Inflammatory macrophage treated with lipopolysaccharide for 1 hour (primary cell): ENCODE measurements at regions not wholly inside any gene's neighbourhood (a gene's known extent, or its start where the extent isn't known, plus 50 kb on each side); places are given as distances from the start of the nearest gene placed in this dataset.

Source experiments
- DNase-seq, 2 donors: peaks; one replicate each; pipeline ENCODE4 v3.0.0-alpha.2; 2020 to 2022

DNA sequence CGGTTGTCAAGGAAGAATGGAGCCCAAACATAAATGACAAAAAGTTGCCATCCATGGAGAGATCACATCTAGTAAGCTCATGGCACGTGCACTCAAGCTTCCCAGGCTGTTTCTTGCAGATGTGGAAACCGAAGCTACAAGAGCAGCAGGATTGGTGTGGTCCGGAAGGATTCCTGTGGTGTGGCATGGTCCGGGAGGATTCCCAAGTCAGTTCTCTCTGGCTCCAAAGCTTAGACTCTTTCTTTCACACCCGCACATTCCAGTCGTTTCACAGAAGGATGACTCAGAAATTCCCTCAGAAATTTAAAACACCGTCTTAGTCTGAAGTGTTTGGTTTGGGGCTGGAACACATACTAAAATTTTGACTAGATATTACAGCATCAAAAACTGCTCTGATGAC is 78.0 kb upstream of the DRD2 start:
- DNase-seq = no peak

GRCh38 chr11:113552271-113552670 is 77.1 kb upstream of the DRD2 start:
- DNase-seq = no peak

- DNase-seq = peak; percentile 77 to 94
These were observed 76.4 kb upstream of the DRD2 start for GRCh38 chr11:113551645-113552044.

- peak; percentile 69 to 95 for DNase-seq
These were observed 74.7 kb upstream of the DRD2 start for GRCh38 chr11:113549611-113550578.

GRCh38 chr11:113549061-113549460 is 73.9 kb upstream of the DRD2 start:
- DNase-seq = no peak

DNA sequence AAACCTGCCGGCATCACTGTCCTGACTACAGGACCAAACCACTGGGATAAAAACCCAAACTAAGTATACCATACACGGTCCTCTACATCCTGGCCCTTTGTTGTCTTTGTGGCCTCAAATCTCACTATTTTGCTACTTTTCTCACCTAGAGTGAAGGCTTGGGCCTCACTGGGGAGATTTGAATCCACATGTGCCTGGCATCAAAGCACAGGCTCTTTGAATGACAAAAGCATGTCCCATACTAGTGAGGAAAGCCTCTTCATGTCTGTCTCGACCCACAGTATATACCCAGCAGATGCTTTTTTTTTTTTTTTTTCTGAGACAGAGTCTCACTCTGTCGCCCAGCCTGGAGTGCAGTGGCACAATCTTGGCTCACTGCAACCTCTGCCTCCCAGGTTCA is 72.5 kb upstream of the DRD2 start:
- no peak for DNase-seq

DNA sequence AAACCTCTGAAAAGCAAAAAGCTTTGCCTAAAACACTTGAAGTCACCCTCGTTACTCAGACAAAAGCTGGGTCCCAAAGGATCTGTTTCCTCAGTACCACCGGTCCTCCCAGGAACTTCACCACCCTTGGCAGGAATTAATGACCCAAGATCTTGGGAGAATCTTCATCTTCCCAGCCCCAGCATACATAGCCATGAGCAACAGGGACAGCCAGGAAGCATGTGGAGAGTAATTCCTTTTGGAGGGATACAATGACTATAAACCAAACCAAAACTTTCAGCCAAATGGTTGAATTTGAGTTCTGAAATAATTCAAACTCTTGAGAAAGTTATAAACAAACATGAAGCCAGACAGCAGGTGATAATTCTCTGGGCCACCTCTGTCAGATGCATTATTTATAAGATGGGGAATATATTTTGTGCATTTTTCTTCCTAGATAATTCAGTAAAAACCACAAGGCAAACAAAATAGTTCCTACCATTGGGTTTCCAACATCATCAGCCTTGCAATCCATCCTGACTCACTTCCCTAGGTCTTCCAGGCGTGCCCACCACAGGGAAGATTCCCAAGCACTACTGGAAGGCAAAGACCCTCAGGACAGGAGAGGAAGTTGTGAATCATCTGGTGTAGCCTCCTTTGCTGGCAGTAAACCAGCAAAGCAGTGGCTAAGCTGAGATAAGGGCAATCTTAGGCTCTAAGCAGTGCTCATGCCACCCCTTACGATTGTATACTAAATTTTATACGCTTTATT is 71.7 kb upstream of the DRD2 start:
- DNase-seq = no peak

GRCh38 chr11:113542420-113542819 is 67.2 kb upstream of the DRD2 start:
- no peak for DNase-seq

- DNase-seq = no peak
These were observed 65.5 kb upstream of the DRD2 start for GRCh38 chr11:113540416-113541330.

GRCh38 chr11:113538451-113539412 is 63.5 kb upstream of the DRD2 start:
- DNase-seq = no peak

- DNase-seq = no peak
These were observed 59.4 kb upstream of the DRD2 start for GRCh38 chr11:113534625-113535024.

DNA sequence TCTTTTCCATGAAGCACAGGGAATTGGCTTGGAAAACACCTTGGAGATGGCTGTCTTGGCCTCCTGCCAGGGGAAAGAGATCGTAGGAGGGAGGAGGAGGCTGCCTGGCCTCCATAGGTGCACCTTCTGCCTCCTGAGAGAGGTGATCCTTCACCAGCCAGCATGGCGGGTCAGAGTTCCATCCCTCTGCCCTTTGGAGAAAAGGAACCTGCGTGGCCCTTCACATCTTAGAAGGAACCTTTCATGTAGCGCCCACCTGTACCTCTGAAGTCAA is 58.2 kb upstream of the DRD2 start:
- DNase-seq = no peak

DNA sequence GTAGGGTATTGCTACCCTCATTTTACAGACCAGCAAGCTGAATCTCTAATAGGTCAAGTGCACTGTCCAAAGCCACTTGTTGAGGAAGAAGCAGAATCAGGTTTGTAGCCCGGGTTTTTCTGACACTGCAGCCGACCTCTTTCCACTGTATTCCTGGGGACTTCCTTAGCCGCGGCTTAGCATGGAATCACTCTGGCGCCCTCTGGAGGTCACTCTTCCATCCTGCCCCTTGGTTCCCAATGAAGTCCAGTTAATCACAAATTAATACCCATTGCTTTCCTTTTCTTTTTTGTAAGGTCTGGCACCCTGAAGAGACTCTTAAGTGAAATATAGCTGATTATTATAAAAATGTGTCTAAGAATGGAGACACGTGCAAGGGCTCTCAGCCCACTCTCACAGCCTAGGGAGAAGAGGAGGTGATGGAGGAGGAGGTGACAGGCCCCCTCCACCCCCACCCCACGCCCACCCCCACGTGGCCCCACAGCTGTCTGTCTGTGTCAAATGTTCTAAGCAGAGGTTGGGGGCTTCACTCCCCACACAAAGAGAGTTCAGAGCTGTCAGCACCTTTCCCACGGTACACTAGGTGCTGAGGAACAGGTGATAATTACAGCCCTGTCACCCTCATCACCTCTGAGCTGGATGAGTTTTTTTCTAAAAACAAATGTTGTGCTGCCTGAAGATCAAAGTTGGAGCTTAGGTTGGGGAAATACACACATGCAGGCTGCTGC is 57.7 kb upstream of the DRD2 start:
- peak; percentile 47 to 88 for DNase-seq

GRCh38 chr11:113531575-113532451 is 56.6 kb upstream of the DRD2 start:
- DNase-seq = no peak

DNA sequence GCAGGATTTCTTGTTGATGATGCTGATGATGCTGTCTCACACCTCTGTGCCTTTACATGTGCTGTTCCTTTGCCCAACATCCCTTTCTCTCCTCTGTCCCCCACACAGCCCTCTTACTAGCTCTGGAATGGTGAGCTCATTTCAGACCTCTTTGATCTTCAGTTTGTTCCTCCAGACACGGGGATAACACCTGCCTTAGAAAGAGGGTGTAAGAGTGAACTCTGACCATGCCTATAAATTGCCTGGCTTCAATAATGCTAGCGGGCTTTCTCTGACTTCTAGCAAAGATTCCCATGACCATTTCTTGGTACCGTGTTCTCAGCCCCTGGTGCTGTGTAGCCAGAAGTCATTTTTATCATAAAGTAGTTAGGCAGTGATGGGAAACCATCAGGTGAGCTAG is 55.9 kb upstream of the DRD2 start:
- no peak for DNase-seq

DNA sequence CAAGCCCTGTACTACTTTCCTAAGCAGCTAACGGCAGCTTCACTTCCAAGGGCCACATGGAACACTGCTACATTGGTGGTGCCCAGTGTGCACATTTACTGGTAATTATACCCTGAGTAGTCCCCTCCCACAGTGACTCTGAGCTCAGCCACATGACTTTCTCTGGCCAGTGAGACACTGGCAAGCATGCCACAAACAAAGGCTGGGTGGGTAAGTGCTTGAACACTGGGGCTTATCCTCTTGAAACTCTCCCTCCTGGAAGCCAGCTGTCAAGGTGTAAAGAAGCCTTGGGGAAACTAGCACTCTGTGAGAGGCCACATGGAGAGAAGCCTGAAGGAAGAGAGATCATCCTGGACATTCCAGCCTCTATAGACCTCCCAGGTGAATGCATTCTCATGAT is 54.4 kb upstream of the DRD2 start:
- no peak for DNase-seq

GRCh38 chr11:113528982-113529381 is 53.8 kb upstream of the DRD2 start:
- no peak for DNase-seq

DNA sequence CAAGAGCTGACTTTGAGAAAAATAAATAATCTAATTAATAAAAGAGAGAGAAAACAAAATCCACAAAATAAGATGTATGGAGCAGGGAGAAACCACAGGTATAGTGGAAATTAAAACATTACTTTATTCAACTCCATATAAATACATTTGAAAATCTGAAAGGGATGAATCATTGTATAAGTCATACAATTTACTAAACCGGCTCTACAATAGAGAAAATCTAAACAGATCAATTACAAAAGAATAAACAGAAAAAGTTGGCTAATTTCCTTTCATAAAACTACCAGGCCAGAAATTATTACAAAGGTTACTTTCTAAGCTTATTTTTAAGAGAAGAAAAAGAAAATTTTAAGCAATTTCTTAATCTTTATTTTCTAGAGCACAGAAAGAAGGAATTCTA is 51.3 kb upstream of the DRD2 start:
- no peak for DNase-seq
